ENCODE measurements at regions not wholly inside any gene's neighbourhood (a gene's known extent, or its start where the extent isn't known, plus 50 kb on each side); places are given as distances from the start of the nearest gene placed in this dataset.
"Not testable (repeated sequence)": the region's sequence is repeated elsewhere in the genome, so short reads cannot be mapped to it uniquely, and the experiment has no call there.

DNA sequence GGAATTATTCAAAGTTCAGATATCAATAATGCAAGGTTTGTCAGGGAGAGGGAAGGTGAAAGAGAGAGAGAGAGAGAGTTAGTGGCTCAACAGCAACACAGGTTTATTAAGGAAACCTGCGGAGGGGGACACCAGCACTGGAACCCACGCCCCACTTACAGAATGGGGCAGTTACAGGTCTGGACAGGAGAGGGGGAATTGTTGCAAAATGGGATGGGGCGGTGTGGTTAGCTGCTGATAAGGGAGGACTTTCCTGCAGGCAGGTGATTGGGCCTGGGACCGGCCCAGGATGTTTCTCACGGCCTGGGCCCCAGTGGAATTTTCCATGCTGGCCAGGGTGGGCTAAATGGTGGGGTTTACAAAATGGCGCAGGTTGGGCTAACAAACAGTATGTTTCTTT lies 278.2 kb upstream of the SLC16A7 start:
- WGBS (ENCODE audit: insufficient coverage) = 94% methylated on average over 6 of the region's 6 CpGs
- ChIA-PET CTCF (no interaction called here), POLR2A (no interaction called here)
- Histone ChIP-seq H3K27me3 (replicated peaks in 2 of 5; ENCODE audit: control insufficient read depth in 4 of 5, insufficient read depth in 5 of 5, low read length in 4 of 5) (no peaks in the 10 kb centered on the region), H3K4me3 (ENCODE audit: control insufficient read depth in 1 of 7, extremely low read depth in 1 of 7, insufficient read depth in 4 of 7, low read depth in 2 of 7, low read length in 6 of 7) (no peak overlapping the region), H3K36me3 (ENCODE audit: control insufficient read depth in 4 of 4, insufficient read depth in 4 of 4, low read length in 3 of 4) (no peaks in the 10 kb centered on the region), H3K27ac (ENCODE audit: insufficient read depth in 1 of 2, low read depth in 1 of 2, low read length in 2 of 2, poor library complexity in 1 of 2, severe bottlenecking in 2 of 2) (no peak overlapping the region), H3K9me3 (ENCODE audit: control extremely low read depth in 1 of 5, control insufficient read depth in 4 of 5, insufficient read depth in 2 of 5, low read depth in 1 of 5, low read length in 4 of 5) (no peaks in the 10 kb centered on the region), H3K4me1 (ENCODE audit: control extremely low read depth in 1 of 4, control insufficient read depth in 4 of 4, insufficient read depth in 4 of 4, low read length in 3 of 4) (no peaks in the 10 kb centered on the region)
- DNase-seq = no peak

DNA sequence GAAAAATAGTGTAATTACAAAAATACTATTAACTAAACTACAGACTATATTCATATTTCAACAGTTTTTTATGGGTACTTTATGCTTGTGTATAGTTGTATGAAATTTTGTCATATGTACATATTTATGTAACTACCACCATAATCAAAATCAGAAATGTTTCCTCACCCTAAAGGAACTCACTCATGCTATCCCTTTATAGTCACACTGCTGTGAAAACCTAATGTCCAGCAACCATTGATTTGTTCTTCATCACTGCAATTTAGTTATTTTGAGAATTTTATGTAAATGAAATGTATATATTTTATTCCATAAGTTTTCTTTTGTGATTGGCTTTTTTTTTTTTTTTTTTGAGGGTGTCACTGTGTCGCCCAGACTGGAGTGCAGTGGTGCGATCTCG lies 278.9 kb upstream of the SLC16A7 start:
- no peak overlapping the region for H3K27ac ChIP-seq (ENCODE audit: insufficient read depth in 1 of 2, low read depth in 1 of 2, low read length in 2 of 2, poor library complexity in 1 of 2, severe bottlenecking in 2 of 2)
- no peaks in the 10 kb centered on the region for H3K4me1 ChIP-seq (ENCODE audit: control extremely low read depth in 1 of 4, control insufficient read depth in 4 of 4, insufficient read depth in 4 of 4, low read length in 3 of 4)
- no CpG with 5 or more reads among the region's 3 CpGs for WGBS (ENCODE audit: insufficient coverage)
- H3K4me3 ChIP-seq (ENCODE audit: control insufficient read depth in 1 of 7, extremely low read depth in 1 of 7, insufficient read depth in 4 of 7, low read depth in 2 of 7, low read length in 6 of 7) = no peak overlapping the region
- no peaks in the 10 kb centered on the region for H3K36me3 ChIP-seq (ENCODE audit: control insufficient read depth in 4 of 4, insufficient read depth in 4 of 4, low read length in 3 of 4)
- no peaks in the 10 kb centered on the region for H3K27me3 ChIP-seq (replicated peaks in 2 of 5; ENCODE audit: control insufficient read depth in 4 of 5, insufficient read depth in 5 of 5, low read length in 4 of 5)
- ChIA-PET POLR2A (no interaction called here), CTCF (no interaction called here)
- no peaks in the 10 kb centered on the region for H3K9me3 ChIP-seq (ENCODE audit: control extremely low read depth in 1 of 5, control insufficient read depth in 4 of 5, insufficient read depth in 2 of 5, low read depth in 1 of 5, low read length in 4 of 5)
- no peak for DNase-seq

GRCh38 chr12:59316354-59316753 lies 279.5 kb upstream of the SLC16A7 start:
- H3K4me3 ChIP-seq (ENCODE audit: control insufficient read depth in 1 of 7, extremely low read depth in 1 of 7, insufficient read depth in 4 of 7, low read depth in 2 of 7, low read length in 6 of 7); POLR2A ChIA-PET; CTCF ChIA-PET; DNase-seq; H3K27ac ChIP-seq (ENCODE audit: insufficient read depth in 1 of 2, low read depth in 1 of 2, low read length in 2 of 2, poor library complexity in 1 of 2, severe bottlenecking in 2 of 2); H3K9me3 ChIP-seq (ENCODE audit: control extremely low read depth in 1 of 5, control insufficient read depth in 4 of 5, insufficient read depth in 2 of 5, low read depth in 1 of 5, low read length in 4 of 5); H3K4me1 ChIP-seq (ENCODE audit: control extremely low read depth in 1 of 4, control insufficient read depth in 4 of 4, insufficient read depth in 4 of 4, low read length in 3 of 4); H3K27me3 ChIP-seq (replicated peaks in 2 of 5; ENCODE audit: control insufficient read depth in 4 of 5, insufficient read depth in 5 of 5, low read length in 4 of 5); H3K36me3 ChIP-seq (ENCODE audit: control insufficient read depth in 4 of 4, insufficient read depth in 4 of 4, low read length in 3 of 4): not testable (repeated sequence)
- 96% methylated on average over 7 of the region's 13 CpGs for WGBS (ENCODE audit: insufficient coverage)

GRCh38 chr12:59314209-59314608 lies 281.6 kb upstream of the SLC16A7 start:
- whole genome bisulfite sequencing (ENCODE audit: insufficient coverage) = no CpG with 5 or more reads among the region's 1 CpG

DNA sequence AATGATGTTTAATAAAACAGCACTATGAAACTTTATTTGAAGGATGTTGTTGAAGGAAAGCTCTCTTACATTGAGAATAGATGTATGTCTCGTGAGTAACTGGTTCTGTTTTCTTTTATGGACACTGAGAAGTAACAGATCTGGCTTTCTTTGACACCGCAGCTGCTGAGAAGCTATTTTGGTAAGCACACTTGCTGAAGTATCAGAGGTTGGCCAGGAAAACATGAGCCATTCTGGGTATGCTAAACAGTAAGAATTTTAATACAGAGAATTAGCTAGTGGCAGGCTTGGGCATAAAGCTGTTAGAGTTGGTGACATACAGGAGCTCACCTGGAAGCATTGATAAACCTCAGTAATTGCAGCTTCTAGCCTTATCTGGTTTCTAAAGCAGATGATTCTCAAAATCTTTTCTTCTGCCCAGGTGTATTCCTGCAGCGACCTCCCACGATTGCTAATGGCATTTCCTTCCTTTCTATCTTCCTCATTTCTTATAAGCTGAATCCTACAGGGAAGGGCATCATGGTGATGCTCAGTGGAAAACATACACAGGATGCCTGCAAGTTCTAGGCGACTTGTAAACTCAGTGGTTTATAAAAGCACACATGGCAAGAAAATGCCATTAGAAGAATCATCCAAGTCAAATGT lies 291.6 kb upstream of the SLC16A7 start:
- Histone ChIP-seq H3K27me3 (replicated peaks in 2 of 5; ENCODE audit: control insufficient read depth in 4 of 5, insufficient read depth in 5 of 5, low read length in 4 of 5) (no peaks in the 10 kb centered on the region), H3K4me3 (ENCODE audit: control insufficient read depth in 1 of 7, extremely low read depth in 1 of 7, insufficient read depth in 4 of 7, low read depth in 2 of 7, low read length in 6 of 7) (no peak overlapping the region), H3K9me3 (ENCODE audit: control extremely low read depth in 1 of 5, control insufficient read depth in 4 of 5, insufficient read depth in 2 of 5, low read depth in 1 of 5, low read length in 4 of 5) (peaks cover 0 to 4% (median 0%) of the 10 kb centered on the region in 5 experiments), H3K36me3 (ENCODE audit: control insufficient read depth in 4 of 4, insufficient read depth in 4 of 4, low read length in 3 of 4) (no peaks in the 10 kb centered on the region), H3K4me1 (ENCODE audit: control extremely low read depth in 1 of 4, control insufficient read depth in 4 of 4, insufficient read depth in 4 of 4, low read length in 3 of 4) (no peaks in the 10 kb centered on the region), H3K27ac (ENCODE audit: insufficient read depth in 1 of 2, low read depth in 1 of 2, low read length in 2 of 2, poor library complexity in 1 of 2, severe bottlenecking in 2 of 2) (no peak overlapping the region)
- 72% methylated on average over 5 of the region's 5 CpGs for WGBS (ENCODE audit: insufficient coverage)
- ChIA-PET CTCF (no interaction called here), POLR2A (no interaction called here)
- DNase-seq = no peak

More at GRCh38 chr12:59314209-59314608, 281.6 kb upstream of the SLC16A7 start:
- Histone ChIP-seq H3K27ac (ENCODE audit: insufficient read depth in 1 of 2, low read depth in 1 of 2, low read length in 2 of 2, poor library complexity in 1 of 2, severe bottlenecking in 2 of 2) (no peak overlapping the region), H3K4me3 (ENCODE audit: control insufficient read depth in 1 of 7, extremely low read depth in 1 of 7, insufficient read depth in 4 of 7, low read depth in 2 of 7, low read length in 6 of 7) (no peak overlapping the region), H3K9me3 (ENCODE audit: control extremely low read depth in 1 of 5, control insufficient read depth in 4 of 5, insufficient read depth in 2 of 5, low read depth in 1 of 5, low read length in 4 of 5) (peaks cover 0 to 2% (median 0%) of the 10 kb centered on the region in 5 experiments), H3K4me1 (ENCODE audit: control extremely low read depth in 1 of 4, control insufficient read depth in 4 of 4, insufficient read depth in 4 of 4, low read length in 3 of 4) (no peaks in the 10 kb centered on the region), H3K36me3 (ENCODE audit: control insufficient read depth in 4 of 4, insufficient read depth in 4 of 4, low read length in 3 of 4) (no peaks in the 10 kb centered on the region), H3K27me3 (replicated peaks in 2 of 5; ENCODE audit: control insufficient read depth in 4 of 5, insufficient read depth in 5 of 5, low read length in 4 of 5) (no peaks in the 10 kb centered on the region)
- no peak for DNase-seq
- ChIA-PET CTCF (no interaction called here), POLR2A (no interaction called here)

DNA sequence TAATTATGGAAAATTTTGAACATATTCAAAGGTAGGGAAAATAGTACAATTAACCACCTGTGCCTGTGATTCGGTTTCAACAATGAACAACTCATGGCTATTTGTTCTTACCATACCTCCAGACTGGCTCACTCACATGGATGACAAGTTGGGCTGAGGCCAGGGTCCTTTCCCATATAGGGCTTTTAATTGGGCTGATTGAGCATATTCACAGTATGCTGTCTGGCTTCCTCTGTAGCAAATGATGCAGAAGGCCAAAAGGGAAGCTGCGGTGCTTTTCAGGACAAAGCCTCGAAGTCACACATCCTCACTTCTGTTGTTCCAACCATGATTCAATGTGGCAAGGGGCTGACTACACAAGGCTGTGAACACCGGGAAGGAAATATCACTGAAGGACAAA lies 297.5 kb upstream of the SLC16A7 start:
- peaks cover 0 to 2% (median 0%) of the 10 kb centered on the region in 5 experiments for H3K27me3 ChIP-seq (replicated peaks in 2 of 5; ENCODE audit: control insufficient read depth in 4 of 5, insufficient read depth in 5 of 5, low read length in 4 of 5)
- peak in 2 of 3 donors; percentile 12 to 26 for DNase-seq
- no peaks in the 10 kb centered on the region for H3K4me1 ChIP-seq (ENCODE audit: control extremely low read depth in 1 of 4, control insufficient read depth in 4 of 4, insufficient read depth in 4 of 4, low read length in 3 of 4)
- H3K36me3 ChIP-seq (ENCODE audit: control insufficient read depth in 4 of 4, insufficient read depth in 4 of 4, low read length in 3 of 4) = no peaks in the 10 kb centered on the region
- ChIA-PET POLR2A (no interaction called here), CTCF (no interaction called here)
- no peak overlapping the region for H3K4me3 ChIP-seq (ENCODE audit: control insufficient read depth in 1 of 7, extremely low read depth in 1 of 7, insufficient read depth in 4 of 7, low read depth in 2 of 7, low read length in 6 of 7)
- 70% methylated on average over 2 of the region's 4 CpGs for WGBS (ENCODE audit: insufficient coverage)
- no peak overlapping the region for H3K27ac ChIP-seq (ENCODE audit: insufficient read depth in 1 of 2, low read depth in 1 of 2, low read length in 2 of 2, poor library complexity in 1 of 2, severe bottlenecking in 2 of 2)
- no peaks in the 10 kb centered on the region for H3K9me3 ChIP-seq (ENCODE audit: control extremely low read depth in 1 of 5, control insufficient read depth in 4 of 5, insufficient read depth in 2 of 5, low read depth in 1 of 5, low read length in 4 of 5)

- Histone ChIP-seq H3K36me3 (ENCODE audit: control insufficient read depth in 4 of 4, insufficient read depth in 4 of 4, low read length in 3 of 4) (no peaks in the 10 kb centered on the region), H3K4me1 (ENCODE audit: control extremely low read depth in 1 of 4, control insufficient read depth in 4 of 4, insufficient read depth in 4 of 4, low read length in 3 of 4) (no peaks in the 10 kb centered on the region), H3K9me3 (ENCODE audit: control extremely low read depth in 1 of 5, control insufficient read depth in 4 of 5, insufficient read depth in 2 of 5, low read depth in 1 of 5, low read length in 4 of 5) (no peaks in the 10 kb centered on the region), H3K27ac (ENCODE audit: insufficient read depth in 1 of 2, low read depth in 1 of 2, low read length in 2 of 2, poor library complexity in 1 of 2, severe bottlenecking in 2 of 2) (no peak overlapping the region), H3K27me3 (replicated peaks in 2 of 5; ENCODE audit: control insufficient read depth in 4 of 5, insufficient read depth in 5 of 5, low read length in 4 of 5) (peaks cover 0 to 2% (median 0%) of the 10 kb centered on the region in 5 experiments), H3K4me3 (ENCODE audit: control insufficient read depth in 1 of 7, extremely low read depth in 1 of 7, insufficient read depth in 4 of 7, low read depth in 2 of 7, low read length in 6 of 7) (no peak overlapping the region)
- ChIA-PET CTCF (no interaction called here), POLR2A (no interaction called here)
- no CpG with 5 or more reads among the region's 5 CpGs for WGBS (ENCODE audit: insufficient coverage)
- no peak for DNase-seq
Measured at GRCh38 chr12:59294221-59294620, 301.6 kb upstream of the SLC16A7 start.
